ENCODE measurements at regions not wholly inside any gene's neighbourhood (a gene's known extent, or its start where the extent isn't known, plus 50 kb on each side); places are given as distances from the start of the nearest gene placed in this dataset.

GRCh38 chr10:83990126-83990525 is 149.2 kb upstream of the GHITM start:
- Mint-ChIP-seq H3K4me3 (no peak overlapping the region), H3K36me3 (ENCODE audit: low read depth) (no peaks in the 10 kb centered on the region), H3K27ac (no peak overlapping the region), H3K9me3 (no peaks in the 10 kb centered on the region), H3K27me3 (ENCODE audit: low read depth) (peaks cover 4% of the 10 kb centered on the region), H3K4me1 (ENCODE audit: low read depth) (no peaks in the 10 kb centered on the region)
- intact Hi-C loops (cut with micrococcal nuclease), result no loop called here
- DNase-seq, result no peak
- CTCF ChIA-PET, result no interaction called here

GRCh38 chr10:83991986-83992753 is 147.1 kb upstream of the GHITM start:
- Mint-ChIP-seq H3K4me3 (no peak overlapping the region), H3K27me3 (ENCODE audit: low read depth) (peaks cover 2% of the 10 kb centered on the region), H3K36me3 (ENCODE audit: low read depth) (no peaks in the 10 kb centered on the region), H3K4me1 (ENCODE audit: low read depth) (no peaks in the 10 kb centered on the region), H3K9me3 (no peaks in the 10 kb centered on the region), H3K27ac (no peak overlapping the region)
- peak; percentile 34 for DNase-seq
- CTCF ChIA-PET, result no interaction called here
- intact Hi-C loops (cut with micrococcal nuclease), result no loop called here

GRCh38 chr10:83994325-83994724 is 145.0 kb upstream of the GHITM start:
- peaks cover 2% of the 10 kb centered on the region for H3K27me3 Mint-ChIP-seq (ENCODE audit: low read depth)
- CTCF ChIA-PET, result interaction anchor here (0.5 kb wide), 1 partner anchor 405 kb away, joined by 3 read pairs; no protein-coding TSS in a partner anchor
- DNase-seq, result no peak
- no peak overlapping the region for H3K27ac Mint-ChIP-seq
- intact Hi-C loops (cut with micrococcal nuclease), result no loop called here
- no peaks in the 10 kb centered on the region for H3K4me1 Mint-ChIP-seq (ENCODE audit: low read depth)
- H3K9me3 Mint-ChIP-seq, result no peaks in the 10 kb centered on the region
- no peaks in the 10 kb centered on the region for H3K36me3 Mint-ChIP-seq (ENCODE audit: low read depth)
- H3K4me3 Mint-ChIP-seq, result no peak overlapping the region

DNA sequence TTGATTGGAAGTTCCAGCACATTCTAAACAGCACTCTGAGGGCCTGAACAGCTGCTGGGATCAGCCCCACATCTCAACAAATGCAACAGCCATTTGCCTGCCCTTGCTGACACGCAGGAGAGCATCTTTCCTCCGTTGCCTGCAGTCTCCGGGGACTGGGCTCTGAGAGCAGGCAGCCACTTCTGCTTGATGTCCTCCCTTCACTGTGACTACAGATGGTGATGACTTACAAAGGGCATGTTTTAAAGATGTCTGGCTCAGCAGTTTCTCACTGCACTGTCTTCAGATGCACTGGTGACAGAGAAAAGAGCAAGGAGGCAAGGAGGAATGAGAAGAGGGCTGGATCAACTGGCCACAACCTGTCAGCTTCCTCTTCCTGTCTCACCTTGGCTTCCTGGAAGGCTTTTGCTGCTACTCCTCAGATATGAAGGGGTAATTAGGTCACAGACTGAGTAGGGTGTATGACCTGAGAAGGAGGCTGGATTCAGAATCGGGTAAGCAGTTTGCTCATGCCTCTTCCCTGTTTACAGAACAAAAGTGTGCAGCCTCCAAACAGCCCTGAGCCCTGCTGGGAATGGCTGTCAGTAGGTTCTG is 143.5 kb upstream of the GHITM start:
- Mint-ChIP-seq H3K4me1 (ENCODE audit: low read depth) (no peaks in the 10 kb centered on the region), H3K4me3 (no peak overlapping the region), H3K27ac (no peak overlapping the region), H3K36me3 (ENCODE audit: low read depth) (no peaks in the 10 kb centered on the region), H3K27me3 (ENCODE audit: low read depth) (peaks cover 2% of the 10 kb centered on the region), H3K9me3 (no peaks in the 10 kb centered on the region)
- CTCF ChIA-PET, result no interaction called here
- DNase-seq, result no peak
- intact Hi-C loops (cut with micrococcal nuclease), result no loop called here

GRCh38 chr10:84004221-84004620 is 135.1 kb upstream of the GHITM start:
- Mint-ChIP-seq H3K9me3 (no peaks in the 10 kb centered on the region), H3K36me3 (ENCODE audit: low read depth) (no peaks in the 10 kb centered on the region), H3K27me3 (ENCODE audit: low read depth) (peaks cover 8% of the 10 kb centered on the region), H3K27ac (no peak overlapping the region), H3K4me3 (no peak overlapping the region), H3K4me1 (ENCODE audit: low read depth) (no peaks in the 10 kb centered on the region)
- CTCF ChIA-PET, result no interaction called here
- DNase-seq, result no peak
- intact Hi-C loops (cut with micrococcal nuclease), result no loop called here

DNA sequence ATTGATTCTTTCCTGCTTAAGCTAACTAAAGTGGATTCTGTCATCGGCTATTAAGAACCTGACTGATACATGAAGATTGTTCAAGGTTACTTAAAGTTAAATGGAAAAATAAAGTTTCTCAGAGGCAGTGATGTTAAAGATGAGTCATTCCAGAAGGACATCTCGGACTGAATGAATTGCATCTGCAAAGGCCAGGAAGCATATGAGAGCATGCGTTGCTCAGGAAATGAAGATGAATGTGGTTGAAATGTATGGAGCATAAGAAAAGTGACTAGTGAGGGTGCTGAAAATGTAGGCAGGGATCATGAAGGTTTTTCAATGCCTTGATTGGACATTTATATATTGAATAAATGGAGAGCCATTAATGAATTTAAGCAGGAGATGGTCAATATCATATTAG is 133.9 kb upstream of the GHITM start:
- H3K27me3 Mint-ChIP-seq (ENCODE audit: low read depth), result peaks cover 9% of the 10 kb centered on the region
- CTCF ChIA-PET, result no interaction called here
- no peaks in the 10 kb centered on the region for H3K36me3 Mint-ChIP-seq (ENCODE audit: low read depth)
- no peak overlapping the region for H3K27ac Mint-ChIP-seq
- no peaks in the 10 kb centered on the region for H3K4me1 Mint-ChIP-seq (ENCODE audit: low read depth)
- H3K9me3 Mint-ChIP-seq, result no peaks in the 10 kb centered on the region
- intact Hi-C loops (cut with micrococcal nuclease), result no loop called here
- DNase-seq, result no peak
- no peak overlapping the region for H3K4me3 Mint-ChIP-seq

DNA sequence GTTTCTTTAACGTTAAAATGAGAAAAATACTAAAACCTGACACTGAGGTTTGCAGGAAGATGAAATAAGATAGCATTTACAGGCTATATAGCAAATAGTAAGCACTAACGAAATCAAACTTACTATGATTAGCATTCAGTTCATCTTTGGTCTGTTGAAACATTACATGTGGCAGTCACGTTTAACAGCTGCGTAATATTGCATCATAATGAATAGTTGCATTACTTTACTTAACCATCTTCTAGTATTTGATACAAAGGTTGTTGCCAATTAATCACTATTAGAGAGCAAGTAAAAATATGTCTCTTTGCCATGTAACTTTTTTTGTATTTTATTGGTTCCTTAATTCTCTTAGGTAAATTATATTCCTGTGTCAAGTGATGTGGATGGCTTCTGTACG is 131.8 kb upstream of the GHITM start:
- Mint-ChIP-seq H3K27ac (no peak overlapping the region), H3K9me3 (no peaks in the 10 kb centered on the region), H3K4me3 (no peak overlapping the region), H3K4me1 (ENCODE audit: low read depth) (no peaks in the 10 kb centered on the region), H3K36me3 (ENCODE audit: low read depth) (no peaks in the 10 kb centered on the region), H3K27me3 (ENCODE audit: low read depth) (peaks cover 10% of the 10 kb centered on the region)
- CTCF ChIA-PET, result interaction anchor here (0.7 to 1.0 kb wide), 2 partner anchors 11 to 135 kb away, joined by 3 read pairs; no protein-coding TSS in a partner anchor
- intact Hi-C loops (cut with micrococcal nuclease), result no loop called here
- DNase-seq, result no peak

GRCh38 chr10:84008878-84009277 is 130.4 kb upstream of the GHITM start:
- H3K9me3 Mint-ChIP-seq, result no peaks in the 10 kb centered on the region
- H3K27ac Mint-ChIP-seq, result no peak overlapping the region
- intact Hi-C loops (cut with micrococcal nuclease), result no loop called here
- H3K27me3 Mint-ChIP-seq (ENCODE audit: low read depth), result peaks cover 12% of the 10 kb centered on the region
- DNase-seq, result peak; percentile 58
- CTCF ChIA-PET, result no interaction called here
- no peaks in the 10 kb centered on the region for H3K36me3 Mint-ChIP-seq (ENCODE audit: low read depth)
- H3K4me3 Mint-ChIP-seq, result no peak overlapping the region
- no peaks in the 10 kb centered on the region for H3K4me1 Mint-ChIP-seq (ENCODE audit: low read depth)

DNA sequence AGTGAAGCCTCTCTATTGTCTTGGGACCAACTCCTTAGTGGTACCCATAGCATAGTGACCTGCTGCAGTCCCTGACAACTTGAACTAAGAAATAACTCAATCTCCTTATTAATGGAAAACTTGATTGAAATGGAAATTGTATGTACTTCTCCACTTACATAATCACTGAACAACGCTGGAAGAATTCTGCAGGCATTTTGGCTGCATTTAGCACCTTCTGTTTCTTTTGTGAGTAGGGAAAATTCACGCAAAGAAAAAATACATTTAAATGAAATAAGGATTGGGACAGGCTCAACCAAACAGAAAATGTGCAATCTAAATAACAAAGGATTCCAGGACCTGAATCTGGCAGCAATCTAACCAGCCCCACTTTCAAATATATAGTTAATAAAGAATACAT is 126.9 kb upstream of the GHITM start:
- intact Hi-C loops (cut with micrococcal nuclease), result no loop called here

GRCh38 chr10:84012831-84013458 is 126.4 kb upstream of the GHITM start:
- H3K27me3 Mint-ChIP-seq (ENCODE audit: low read depth), result peaks cover 18% of the 10 kb centered on the region
- CTCF ChIA-PET, result no interaction called here
- DNase-seq, result no peak
- H3K4me1 Mint-ChIP-seq (ENCODE audit: low read depth), result no peaks in the 10 kb centered on the region
- no peak overlapping the region for H3K4me3 Mint-ChIP-seq
- no peaks in the 10 kb centered on the region for H3K9me3 Mint-ChIP-seq
- H3K36me3 Mint-ChIP-seq (ENCODE audit: low read depth), result no peaks in the 10 kb centered on the region
- intact Hi-C loops (cut with micrococcal nuclease), result no loop called here
- no peak overlapping the region for H3K27ac Mint-ChIP-seq

More for the DNA sequence above, 126.9 kb upstream of the GHITM start:
- Mint-ChIP-seq H3K27ac (no peak overlapping the region), H3K4me3 (no peak overlapping the region), H3K9me3 (no peaks in the 10 kb centered on the region), H3K27me3 (ENCODE audit: low read depth) (peaks cover 15% of the 10 kb centered on the region), H3K4me1 (ENCODE audit: low read depth) (no peaks in the 10 kb centered on the region), H3K36me3 (ENCODE audit: low read depth) (no peaks in the 10 kb centered on the region)
- CTCF ChIA-PET, result no interaction called here
- no peak for DNase-seq

DNA sequence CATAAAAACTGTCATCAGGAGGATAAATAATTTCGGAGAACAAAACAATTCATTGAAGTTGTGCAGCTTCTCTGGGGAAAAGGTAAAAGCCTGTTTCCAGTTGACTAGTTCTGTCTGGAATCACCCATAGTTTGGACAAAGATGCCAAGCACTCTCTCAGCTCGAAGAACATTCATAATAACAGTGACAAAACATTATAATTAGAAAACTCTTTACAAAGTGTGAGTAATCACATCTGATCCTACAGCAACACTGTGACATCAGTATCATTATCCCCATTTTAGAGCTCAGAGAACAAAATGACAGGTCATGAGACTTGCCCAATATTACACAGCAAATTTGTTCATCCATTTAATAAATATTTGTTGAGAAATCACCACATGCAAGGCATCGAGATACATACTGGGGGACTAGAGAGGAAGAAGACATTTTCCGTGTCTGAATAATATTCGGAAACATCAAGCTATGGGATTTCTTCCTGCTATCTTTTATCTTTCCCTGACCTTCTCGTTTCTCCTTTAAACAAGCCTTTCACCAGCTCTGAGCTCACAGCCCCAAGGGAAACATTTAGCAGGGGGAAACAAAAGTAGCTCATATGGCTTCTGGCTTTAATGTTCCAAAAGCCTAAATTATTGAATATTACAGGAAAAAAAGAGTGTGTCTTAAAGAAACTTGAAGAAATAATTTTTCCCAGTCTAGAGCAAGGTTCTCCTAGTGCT is 123.3 kb upstream of the GHITM start:
- Mint-ChIP-seq H3K27me3 (ENCODE audit: low read depth) (peaks cover 12% of the 10 kb centered on the region), H3K4me1 (ENCODE audit: low read depth) (no peaks in the 10 kb centered on the region), H3K27ac (no peak overlapping the region), H3K9me3 (no peaks in the 10 kb centered on the region), H3K36me3 (ENCODE audit: low read depth) (no peaks in the 10 kb centered on the region), H3K4me3 (no peak overlapping the region)
- CTCF ChIA-PET, result interaction anchor here (0.6 to 1.3 kb wide), 2 partner anchors 11 to 189 kb away, joined by 3 to 4 read pairs; no protein-coding TSS in a partner anchor
- intact Hi-C loops (cut with micrococcal nuclease), result no loop called here
- no peak for DNase-seq

DNA sequence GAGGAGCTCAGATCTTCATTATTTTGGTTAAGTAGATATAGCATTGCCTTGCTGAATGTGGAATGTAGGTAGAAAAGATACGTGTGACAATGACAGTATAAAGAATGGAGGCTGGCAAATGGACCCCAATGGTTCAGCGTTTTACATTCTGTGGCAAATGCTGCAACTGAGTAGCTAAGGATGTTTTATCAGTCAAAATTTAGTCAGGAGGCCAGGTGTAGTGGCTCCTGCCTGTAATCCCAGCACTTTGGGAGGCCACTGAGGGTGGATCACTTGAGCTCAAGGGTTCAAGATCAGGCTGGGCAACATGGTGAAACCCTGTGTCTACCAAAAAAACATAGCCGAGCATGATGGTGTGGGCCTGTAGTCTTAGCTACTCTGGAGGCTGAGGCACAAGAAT is 120.5 kb upstream of the GHITM start:
- Mint-ChIP-seq H3K4me1 (ENCODE audit: low read depth) (no peaks in the 10 kb centered on the region), H3K4me3 (no peak overlapping the region), H3K9me3 (peaks cover 7% of the 10 kb centered on the region), H3K27me3 (ENCODE audit: low read depth) (peaks cover 9% of the 10 kb centered on the region), H3K36me3 (ENCODE audit: low read depth) (no peaks in the 10 kb centered on the region), H3K27ac (no peak overlapping the region)
- intact Hi-C loops (cut with micrococcal nuclease), result no loop called here
- no peak for DNase-seq
- CTCF ChIA-PET, result no interaction called here

Data from activated naive CD4-positive, alpha-beta T cell treated with anti-CD3 and anti-CD28 coated beads for 36 hours (primary cell).